SKM-1 (cell line): ENCODE measurements at regions not wholly inside any gene's neighbourhood (a gene's known extent, or its start where the extent isn't known, plus 50 kb on each side); places are given as distances from the start of the nearest gene placed in this dataset.
"Not testable (repeated sequence)": the region's sequence is repeated elsewhere in the genome, so short reads cannot be mapped to it uniquely, and the experiment has no call there.

Experiments
- DNase-seq: peaks from one replicate; lab custom pipeline; 2025; ENCODE audit not compliant: unreplicated experiment; lab: John Stamatoyannopoulos, UW

GRCh38 chr6:112863753-112864152, 516.6 kb downstream of the RFPL4B start:
- no peak for DNase-seq

GRCh38 chr6:112865131-112865530, 518.0 kb downstream of the RFPL4B start:
- DNase-seq, result no peak

GRCh38 chr6:112874881-112875280, 527.8 kb downstream of the RFPL4B start:
- no peak for DNase-seq

GRCh38 chr6:112877134-112878100, 530.3 kb downstream of the RFPL4B start:
- no peak for DNase-seq

GRCh38 chr6:112879920-112880413, 532.8 kb downstream of the RFPL4B start:
- no peak for DNase-seq

- no peak for DNase-seq
These were observed 533.9 kb downstream of the RFPL4B start for GRCh38 chr6:112881027-112881426.

- DNase-seq, result no peak
These were observed 535.0 kb downstream of the RFPL4B start for GRCh38 chr6:112881828-112882780.

- no peak for DNase-seq
These were observed 536.0 kb downstream of the RFPL4B start for GRCh38 chr6:112883095-112883494.

- no peak for DNase-seq
These were observed 539.3 kb downstream of the RFPL4B start for GRCh38 chr6:112886415-112886814.

- DNase-seq, result not testable (repeated sequence)
These were observed 540.3 kb downstream of the RFPL4B start for GRCh38 chr6:112887424-112887823.

- no peak for DNase-seq
These were observed 552.4 kb downstream of the RFPL4B start for GRCh38 chr6:112899541-112899940.

- DNase-seq, result no peak
These were observed 556.2 kb downstream of the RFPL4B start for GRCh38 chr6:112903361-112903760.

- no peak for DNase-seq
These were observed 559.6 kb downstream of the RFPL4B start for GRCh38 chr6:112906726-112907125.

- DNase-seq, result no peak
These were observed 562.7 kb downstream of the RFPL4B start for GRCh38 chr6:112909781-112910180.

GRCh38 chr6:112910256-112910655, 563.1 kb downstream of the RFPL4B start:
- DNase-seq, result no peak

- no peak for DNase-seq
These were observed 564.8 kb downstream of the RFPL4B start for GRCh38 chr6:112911959-112912358.

GRCh38 chr6:112912416-112913101, 565.4 kb downstream of the RFPL4B start:
- no peak for DNase-seq

GRCh38 chr6:112919744-112920143, 572.6 kb downstream of the RFPL4B start:
- not testable (repeated sequence) for DNase-seq

GRCh38 chr6:112920994-112921393, 573.9 kb downstream of the RFPL4B start:
- DNase-seq, result no peak

GRCh38 chr6:112923940-112924587, 576.9 kb downstream of the RFPL4B start:
- DNase-seq, result no peak
